GM23248 (cell line): ENCODE measurements at regions not wholly inside any gene's neighbourhood (a gene's known extent, or its start where the extent isn't known, plus 50 kb on each side); places are given as distances from the start of the nearest gene placed in this dataset.

Experiments used
- DNase-seq: peaks from one replicate; pipeline ENCODE4 v3.0.0-alpha.2; 2015
- H2AFZ ChIP-seq: fragments of 200-600 bp; sonication (generic); 2 replicates; pipeline ENCODE4 v1.6.1; 2016; ENCODE audit warnings: antibody characterized with exemption
- H3F3A ChIP-seq: fragments of 200-600 bp; sonication (generic); 2 replicates; pipeline ENCODE4 v1.6.1; 2016; ENCODE audit warnings: mild to moderate bottlenecking, antibody characterized with exemption, mixed run types; ENCODE audit not compliant: insufficient read depth
- H3K27ac ChIP-seq: fragments of 200-600 bp; sonication (generic); 2 replicates; pipeline ENCODE4 v1.5.1; 2016; ENCODE audit warnings: mild to moderate bottlenecking
- H3K27me3 ChIP-seq: fragments of 200-600 bp; sonication (generic); replicated peaks from 2 replicates; pipeline ENCODE4 v1.6.1; 2016; ENCODE audit warnings: mild to moderate bottlenecking; ENCODE audit not compliant: insufficient read depth
- H3K36me3 ChIP-seq: fragments of 200-600 bp; sonication (generic); 2 replicates; pipeline ENCODE4 v1.6.1; 2016; ENCODE audit warnings: low read depth, mild to moderate bottlenecking
- H3K4me1 ChIP-seq: fragments of 200-600 bp; sonication (generic); 2 replicates; pipeline ENCODE4 v1.6.1; 2016; ENCODE audit warnings: mild to moderate bottlenecking; ENCODE audit not compliant: insufficient read depth
- H3K4me2 ChIP-seq: fragments of 200-600 bp; sonication (generic); one replicate; pipeline ENCODE4 v1.6.1; 2016; ENCODE audit warnings: mild to moderate bottlenecking; ENCODE audit not compliant: unreplicated experiment
- H3K4me3 ChIP-seq: fragments of 200-600 bp; sonication (generic); 2 replicates; pipeline ENCODE4 v1.5.1; 2016; ENCODE audit warnings: mild to moderate bottlenecking
- H3K79me2 ChIP-seq: fragments of 200-600 bp; sonication (generic); 2 replicates; pipeline ENCODE4 v1.6.1; 2016; ENCODE audit warnings: mild to moderate bottlenecking; ENCODE audit not compliant: insufficient read depth
- H3K9ac ChIP-seq: fragments of 200-600 bp; sonication (generic); 2 replicates; pipeline ENCODE4 v1.6.1; 2016; ENCODE audit warnings: mild to moderate bottlenecking
- H3K9me2 ChIP-seq: fragments of 200-600 bp; sonication (generic); 2 replicates; pipeline ENCODE4 v1.6.1; 2016; ENCODE audit warnings: mixed run types, mild to moderate bottlenecking, moderate library complexity; ENCODE audit not compliant: insufficient read depth
- H3K9me3 ChIP-seq: fragments of 200-600 bp; sonication (generic); one replicate; pipeline ENCODE4 v1.6.1; 2017; ENCODE audit warnings: low read depth
- H4K20me1 ChIP-seq: fragments of 200-600 bp; sonication (generic); 2 replicates; pipeline ENCODE4 v1.6.0; 2016; ENCODE audit not compliant: insufficient read depth
- EZH2 ChIP-seq: fragments of 200-600 bp; sonication (generic); IDR thresholded peaks from 2 replicates; pipeline ENCODE4 v1.6.1; 2018; ENCODE audit warnings: antibody characterized with exemption, mild to moderate bottlenecking; ENCODE audit not compliant: insufficient read depth, poor library complexity, severe bottlenecking
- EZH2phosphoT487 ChIP-seq: fragments of 200-600 bp; sonication (generic); IDR thresholded peaks from 2 replicates; pipeline ENCODE4 v1.6.1; 2018; ENCODE audit warnings: antibody characterized with exemption, moderate library complexity, mild to moderate bottlenecking, low read depth; ENCODE audit not compliant: insufficient read depth
- WGBS, 2 experiments: methylation state at CpG; one replicate each; pipeline ENCODE4 v1.1.6; 2015 to 2017; ENCODE audit warnings: low lambda C conversion rate in 2 of 2, low coverage in 1 of 2; ENCODE audit errors: missing lambda C conversion rate in 2 of 2; 5-methylcytosine and 5-hydroxymethylcytosine counted together
- in situ Hi-C: fragments of 300-500 bp; cut with MboI; formaldehyde crosslinking; loops from 2 replicates; pipeline ENCODE4 v1.15.0; 2020

DNA sequence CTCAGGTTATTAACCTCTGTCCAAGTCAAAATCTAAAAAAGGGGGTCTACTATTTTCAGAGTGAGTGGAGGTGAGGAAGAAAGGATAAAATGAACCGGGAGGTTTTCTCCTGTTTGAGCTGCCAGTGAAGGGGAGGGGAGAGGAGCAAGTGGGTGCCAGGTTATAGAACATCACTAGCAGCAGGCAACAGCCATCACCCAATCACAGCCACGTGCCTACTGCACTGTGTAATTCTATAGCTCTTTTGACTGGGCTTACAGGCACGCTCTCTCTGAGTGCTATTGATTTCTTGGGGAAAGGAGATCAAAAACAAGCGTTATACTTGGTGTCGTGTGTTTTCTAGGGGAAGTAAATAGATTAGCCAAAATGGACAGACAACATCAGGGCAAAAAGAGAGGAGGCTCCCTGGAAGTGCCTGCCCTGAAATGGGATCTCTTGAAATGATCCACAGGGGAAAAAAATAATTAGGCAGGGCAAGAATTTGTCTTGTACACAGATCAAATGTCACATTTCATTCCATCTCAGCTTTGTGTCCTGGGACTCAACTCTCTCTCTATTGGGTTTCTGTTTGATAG is 300.5 kb upstream of the LCORL start:
- Histone ChIP-seq H3K9ac (no peak overlapping the region), H3K4me1 (no peaks in the 10 kb centered on the region), H3K27me3 (no peaks in the 10 kb centered on the region), H3K36me3 (no peaks in the 10 kb centered on the region), H3K79me2 (no peaks in the 10 kb centered on the region), H3K27ac (no peak overlapping the region), H3K9me3 (no peaks in the 10 kb centered on the region), H2AFZ (no peak overlapping the region), H3F3A (no peaks in the 10 kb centered on the region), H4K20me1 (no peaks in the 10 kb centered on the region), H3K4me2 (no peak overlapping the region), H3K4me3 (no peak overlapping the region), H3K9me2 (no peaks in the 10 kb centered on the region)
- DNase-seq: no peak
- TF ChIP-seq EZH2phosphoT487 (no peak), EZH2 (no peak)
- 20 to 28% methylated on average over 5 of the region's 5 CpGs for WGBS, 2 experiments
- in situ Hi-C loops: no loop called here

- Histone ChIP-seq H3K4me3 (no peak overlapping the region), H3K9me3 (no peaks in the 10 kb centered on the region), H3K9me2 (no peaks in the 10 kb centered on the region), H4K20me1 (no peaks in the 10 kb centered on the region), H3K4me1 (no peaks in the 10 kb centered on the region), H3K27me3 (no peaks in the 10 kb centered on the region), H3K9ac (no peak overlapping the region), H2AFZ (no peak overlapping the region), H3K36me3 (no peaks in the 10 kb centered on the region), H3K27ac (no peak overlapping the region), H3F3A (no peaks in the 10 kb centered on the region), H3K4me2 (no peak overlapping the region), H3K79me2 (no peaks in the 10 kb centered on the region)
- TF ChIP-seq EZH2phosphoT487: no peak
- 35% methylated on average over 6 of the region's 6 CpGs for WGBS, 2 experiments
- DNase-seq: no peak
- in situ Hi-C loops: no loop called here
These were observed 297.9 kb upstream of the LCORL start for GRCh38 chr4:18319431-18319830.

DNA sequence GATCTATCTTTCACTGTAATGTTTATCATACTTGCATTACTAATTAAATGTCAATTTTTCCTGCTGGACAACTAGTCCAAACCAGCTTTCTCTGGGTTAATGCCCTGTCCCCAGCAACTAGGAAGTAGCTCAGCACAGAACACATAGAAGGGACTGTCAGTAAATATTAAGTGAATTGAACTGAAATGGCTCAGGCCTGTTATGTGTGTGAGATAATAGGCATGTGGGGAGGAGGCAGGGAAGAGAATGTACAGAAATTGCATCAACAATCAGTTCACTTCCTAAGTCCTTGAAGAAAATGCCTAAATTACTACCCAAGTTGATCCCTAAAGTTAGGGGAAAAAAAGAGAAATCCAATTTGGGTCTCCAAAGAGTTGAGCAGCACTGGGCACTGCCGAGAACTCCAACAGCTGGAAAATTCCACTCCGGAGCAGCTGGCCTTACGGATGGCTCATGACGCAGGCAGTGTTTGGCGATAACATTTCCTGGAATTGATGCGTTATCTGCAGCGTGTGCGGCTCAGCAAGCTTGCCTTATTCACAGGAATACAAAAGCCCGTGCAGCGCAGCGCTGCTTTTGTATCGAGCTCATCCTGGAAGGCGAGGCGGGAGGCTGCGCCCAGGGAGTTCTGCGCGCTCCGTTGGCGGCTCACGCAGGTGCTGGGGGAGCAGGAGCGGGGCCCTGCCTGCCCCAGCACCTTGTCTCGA is 297.3 kb upstream of the LCORL start:
- no peaks in the 10 kb centered on the region for H3K9me3 ChIP-seq
- DNase-seq: peak; percentile 1
- no peaks in the 10 kb centered on the region for H3K79me2 ChIP-seq
- H3K9me2 ChIP-seq: no peaks in the 10 kb centered on the region
- TF ChIP-seq EZH2 (no peak), EZH2phosphoT487 (no peak)
- no peaks in the 10 kb centered on the region for H3K36me3 ChIP-seq
- no peaks in the 10 kb centered on the region for H4K20me1 ChIP-seq
- in situ Hi-C loops: no loop called here
- H2AFZ ChIP-seq: no peak overlapping the region
- no peak overlapping the region for H3K9ac ChIP-seq
- H3F3A ChIP-seq: no peaks in the 10 kb centered on the region
- no peaks in the 10 kb centered on the region for H3K27me3 ChIP-seq
- no peak overlapping the region for H3K4me3 ChIP-seq
- no peaks in the 10 kb centered on the region for H3K4me1 ChIP-seq
- no peak overlapping the region for H3K27ac ChIP-seq
- 26 to 27% methylated on average over 22 of the region's 22 CpGs for WGBS, 2 experiments
- H3K4me2 ChIP-seq: no peak overlapping the region

DNA sequence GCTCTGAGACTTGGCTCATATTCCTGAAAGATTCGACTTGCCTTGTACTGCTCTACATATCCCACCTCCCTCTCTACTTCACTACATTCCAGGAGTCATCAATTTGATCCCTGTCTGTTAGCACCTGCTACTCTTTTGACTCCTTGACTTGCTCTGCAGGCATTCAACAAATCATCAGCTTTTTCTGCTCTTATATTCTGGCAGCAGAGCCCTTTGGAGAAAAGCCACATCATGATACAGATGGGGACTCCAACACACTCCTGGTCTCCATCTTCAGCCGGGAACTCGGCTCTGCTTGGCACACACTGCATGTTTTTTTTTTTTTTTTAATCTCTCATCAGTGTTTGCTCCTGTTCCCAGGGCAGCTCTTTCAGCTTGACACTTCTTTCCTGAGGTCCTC is 293.2 kb upstream of the LCORL start:
- Histone ChIP-seq H3K27me3 (no peaks in the 10 kb centered on the region), H3K9ac (no peak overlapping the region), H3F3A (no peaks in the 10 kb centered on the region), H3K4me3 (no peak overlapping the region), H3K27ac (no peak overlapping the region), H3K4me1 (no peaks in the 10 kb centered on the region), H3K79me2 (no peaks in the 10 kb centered on the region), H3K4me2 (no peak overlapping the region), H2AFZ (no peak overlapping the region), H4K20me1 (no peaks in the 10 kb centered on the region), H3K9me3 (no peaks in the 10 kb centered on the region), H3K9me2 (no peaks in the 10 kb centered on the region), H3K36me3 (no peaks in the 10 kb centered on the region)
- in situ Hi-C loops: no loop called here
- 2 to 16% methylated on average over 3 of the region's 3 CpGs for WGBS, 2 experiments
- TF ChIP-seq EZH2phosphoT487 (no peak), EZH2 (no peak)
- DNase-seq: no peak

GRCh38 chr4:18297684-18298083 is 276.1 kb upstream of the LCORL start:
- no peak overlapping the region for H2AFZ ChIP-seq
- H3K9me3 ChIP-seq: no peaks in the 10 kb centered on the region
- no peak for DNase-seq
- H3F3A ChIP-seq: no peaks in the 10 kb centered on the region
- no peak overlapping the region for H3K4me2 ChIP-seq
- TF ChIP-seq EZH2phosphoT487: no peak
- no peak for TF ChIP-seq EZH2
- in situ Hi-C loops: no loop called here
- no peaks in the 10 kb centered on the region for H3K36me3 ChIP-seq
- no peaks in the 10 kb centered on the region for H4K20me1 ChIP-seq
- no peak overlapping the region for H3K4me3 ChIP-seq
- whole genome bisulfite sequencing, 2 experiments: 3 to 8% methylated on average over 2 of the region's 2 CpGs
- H3K4me1 ChIP-seq: no peaks in the 10 kb centered on the region
- H3K9ac ChIP-seq: no peak overlapping the region
- H3K9me2 ChIP-seq: no peaks in the 10 kb centered on the region
- H3K79me2 ChIP-seq: no peaks in the 10 kb centered on the region
- H3K27ac ChIP-seq: no peak overlapping the region
- no peaks in the 10 kb centered on the region for H3K27me3 ChIP-seq
